GF-D8 (cell line): ENCODE measurements at regions not wholly inside any gene's neighbourhood (a gene's known extent, or its start where the extent isn't known, plus 50 kb on each side); places are given as distances from the start of the nearest gene placed in this dataset.

ENCODE experiments used
- DNase-seq: peaks from one replicate; lab custom pipeline; 2025; lab: John Stamatoyannopoulos, UW

DNA sequence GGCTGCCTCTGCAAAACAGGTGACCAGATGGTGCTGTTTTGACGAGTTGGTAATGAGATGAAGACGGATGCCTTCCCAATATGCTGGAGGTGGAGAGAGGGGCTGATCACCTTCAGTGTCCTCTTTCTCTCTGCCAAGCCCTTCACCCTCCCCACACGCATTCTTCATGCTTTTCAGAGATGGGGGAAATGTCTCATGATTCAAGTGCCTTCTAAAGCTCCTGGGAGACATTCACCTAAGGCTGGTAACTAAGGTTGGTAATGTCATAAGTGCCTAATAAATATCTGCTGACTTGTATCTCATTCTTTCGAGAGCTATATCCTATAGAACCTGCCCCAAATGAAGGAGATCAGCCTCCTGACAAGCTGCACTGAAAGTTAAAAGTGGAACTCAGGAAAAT, 86.2 kb upstream of the MBNL2 start:
- no peak for DNase-seq

- DNase-seq = no peak
Measured at GRCh38 chr13:97136418-97136817, 85.7 kb upstream of the MBNL2 start.

DNA sequence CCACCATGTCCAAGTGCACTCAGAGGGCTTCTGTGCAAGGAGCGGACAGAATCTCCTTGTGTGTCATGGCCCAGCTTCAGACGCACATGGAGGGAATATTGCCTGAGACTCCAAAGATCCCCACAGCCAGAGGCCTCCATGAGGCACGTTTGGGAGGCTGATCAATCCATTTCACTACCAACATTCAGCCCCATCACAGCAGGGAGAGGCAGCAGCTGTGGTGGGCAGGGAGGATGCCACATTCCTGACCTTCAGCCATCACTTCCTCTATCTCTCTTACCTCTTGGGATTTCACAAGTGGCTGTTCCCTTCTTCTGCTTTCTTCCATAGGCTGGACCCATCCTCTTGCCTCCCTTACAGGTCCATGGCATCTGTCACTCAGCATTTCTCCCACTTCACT, 82.4 kb upstream of the MBNL2 start:
- no peak for DNase-seq

DNA sequence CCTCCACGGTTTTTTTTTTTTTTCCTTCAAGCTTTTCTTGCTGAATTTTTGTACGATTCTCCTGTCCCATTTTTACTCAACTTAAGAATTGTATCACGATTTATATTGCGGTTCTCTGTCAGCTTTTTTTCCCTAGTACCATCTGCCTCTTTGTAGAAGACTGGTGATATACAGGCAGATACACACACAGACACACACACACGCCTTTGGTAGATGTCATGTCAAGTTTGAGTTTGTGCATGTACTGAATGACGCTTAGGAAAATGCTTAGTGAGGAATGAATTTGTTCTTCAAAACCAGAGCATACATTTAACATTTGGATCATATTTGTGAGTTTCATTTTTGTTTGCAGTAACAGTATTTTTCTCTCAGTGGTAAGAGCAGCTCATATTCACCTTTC, 82.0 kb upstream of the MBNL2 start:
- no peak for DNase-seq

DNA sequence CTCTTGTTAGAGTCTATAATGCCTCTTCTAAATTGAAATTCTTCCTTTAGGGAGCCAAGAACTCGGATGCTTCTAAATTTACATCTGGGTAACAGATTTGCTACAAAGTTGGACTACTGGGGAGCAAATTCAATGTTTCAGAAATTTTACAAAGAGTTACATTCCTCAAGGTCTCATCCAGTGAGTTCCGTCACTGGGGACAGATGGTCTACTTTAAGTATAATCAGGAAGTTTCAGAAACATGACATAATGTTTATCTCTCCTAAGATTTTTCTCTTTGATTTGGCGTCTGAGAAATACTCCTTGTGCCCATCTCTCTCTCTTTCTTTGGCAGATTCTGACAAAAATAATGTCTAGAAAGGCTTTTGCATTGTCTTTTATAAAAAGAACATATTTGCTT, 81.5 kb upstream of the MBNL2 start:
- no peak for DNase-seq

DNA sequence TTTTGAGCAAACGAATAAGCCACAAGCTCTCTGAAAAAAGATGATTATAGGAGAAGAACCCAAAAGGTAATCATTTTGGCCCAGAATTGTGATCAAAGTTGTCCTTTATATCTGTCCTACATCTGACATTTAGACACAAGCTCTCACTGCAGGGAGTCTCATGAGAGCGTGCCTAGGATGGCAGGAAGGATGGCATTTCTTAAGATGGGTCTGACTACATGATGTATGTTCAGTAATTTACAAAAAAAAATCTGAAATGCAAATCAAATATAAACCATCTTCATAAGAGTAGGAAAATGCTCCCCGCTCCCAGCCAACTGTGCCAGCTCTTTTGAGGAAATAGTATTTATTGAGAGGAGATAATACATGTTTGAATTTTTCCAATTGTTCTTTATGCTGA, 81.0 kb upstream of the MBNL2 start:
- DNase-seq = no peak

- DNase-seq = no peak
Measured at GRCh38 chr13:97141564-97142005, 80.5 kb upstream of the MBNL2 start.

- no peak for DNase-seq
Measured at GRCh38 chr13:97142452-97142851, 79.7 kb upstream of the MBNL2 start.

DNA sequence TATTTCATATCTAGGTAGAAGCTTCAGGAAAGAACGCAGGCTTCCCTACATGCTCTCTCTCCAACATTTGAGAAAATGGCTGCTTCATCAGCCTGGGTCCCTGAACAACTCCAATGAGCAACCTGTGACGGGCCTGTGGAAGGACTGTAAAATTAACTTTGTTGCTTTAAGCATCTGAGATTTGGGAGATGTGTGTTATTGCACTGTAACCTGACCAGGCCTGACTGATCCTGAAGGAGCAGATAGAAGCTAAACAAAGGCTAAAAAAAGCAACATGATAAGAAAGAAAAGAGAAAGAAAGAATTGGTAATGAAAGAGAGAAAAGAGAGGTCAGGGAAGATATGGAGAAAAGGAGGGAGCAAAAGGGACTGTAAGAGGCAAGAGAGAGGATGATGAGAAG, 77.1 kb upstream of the MBNL2 start:
- no peak for DNase-seq

DNA sequence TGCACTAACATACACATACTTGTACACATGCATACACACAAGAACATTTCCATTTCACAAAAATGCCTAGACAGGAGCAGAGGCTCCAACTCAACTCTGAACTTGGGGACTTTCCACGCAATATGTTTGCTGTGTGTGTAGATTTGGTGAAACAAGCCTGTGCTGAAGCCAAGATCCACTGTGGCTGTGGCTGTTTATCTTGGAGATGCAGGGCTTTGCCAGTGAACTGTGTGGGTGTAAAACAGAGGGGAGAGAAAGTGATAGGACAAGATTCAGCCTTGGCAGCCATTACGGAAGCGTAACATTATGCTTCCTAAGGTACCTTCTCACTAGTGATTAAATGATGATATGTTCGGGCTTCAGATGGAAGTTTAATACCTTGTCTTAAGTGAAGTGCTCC, 73.2 kb upstream of the MBNL2 start:
- no peak for DNase-seq

- DNase-seq = no peak
Measured at GRCh38 chr13:97160421-97160820, 61.7 kb upstream of the MBNL2 start.

- no peak for DNase-seq
Measured at GRCh38 chr13:97161582-97162231, 60.4 kb upstream of the MBNL2 start.

DNA sequence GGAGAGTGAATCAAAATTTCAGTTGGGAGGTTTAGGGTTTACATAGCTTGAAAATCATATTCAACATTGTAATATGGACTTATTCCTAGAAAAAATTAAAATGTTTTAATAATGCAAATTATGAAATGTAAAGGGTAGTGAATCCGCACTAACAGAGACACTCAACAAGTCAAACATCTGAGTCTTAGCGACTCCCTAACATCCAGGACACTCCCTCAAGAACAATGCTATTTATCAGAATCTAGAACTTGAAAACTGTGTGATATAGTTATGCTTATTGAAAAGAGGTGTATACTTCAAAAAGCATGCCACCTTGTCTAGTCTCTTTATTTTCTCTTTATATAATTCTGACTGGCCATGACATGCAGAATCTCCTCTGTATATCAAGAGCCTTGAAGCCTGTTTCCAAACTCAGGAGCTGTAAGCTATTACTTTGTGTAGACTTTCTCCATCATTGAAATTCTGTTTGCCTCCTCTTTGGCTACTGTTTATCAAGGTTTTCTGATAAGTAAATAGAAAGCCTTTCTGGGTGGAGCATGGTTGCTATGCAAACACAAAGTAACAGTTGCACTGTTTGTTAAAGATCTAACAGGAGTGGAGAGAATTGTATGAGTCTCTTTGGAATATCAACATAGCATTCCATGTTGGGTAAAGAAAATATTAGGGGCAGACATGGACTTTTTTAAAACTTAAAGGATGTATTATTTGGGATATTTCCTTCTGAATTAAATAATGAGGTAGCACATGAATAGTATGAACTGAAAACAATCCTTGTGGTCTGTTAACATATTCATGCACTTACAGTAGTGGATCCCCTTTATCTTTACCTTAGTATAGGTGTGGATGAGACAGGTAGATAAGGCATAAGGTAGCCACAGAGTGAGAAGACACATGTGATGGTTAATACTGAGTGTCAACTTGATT, 56.4 kb upstream of the MBNL2 start:
- no peak for DNase-seq

- DNase-seq = no peak
Measured at GRCh38 chr13:97171136-97171535, 51.0 kb upstream of the MBNL2 start.
